Hepatocyte (in vitro differentiated cells): ENCODE measurements at regions not wholly inside any gene's neighbourhood (a gene's known extent, or its start where the extent isn't known, plus 50 kb on each side); places are given as distances from the start of the nearest gene placed in this dataset.

Experiments used
- DNase-seq: peaks from one replicate; pipeline ENCODE4 v3.0.0-alpha.2; 2016; ENCODE audit warnings: low spot score
- H2AFZ ChIP-seq: fragments of 200-600 bp; sonication (generic); 2 replicates; pipeline ENCODE4 v1.6.0; 2016; ENCODE audit warnings: antibody characterized with exemption, mild to moderate bottlenecking
- H3K27ac ChIP-seq: fragments of 200-600 bp; sonication (generic); 2 replicates; pipeline ENCODE4 v1.5.1; 2016; ENCODE audit warnings: mild to moderate bottlenecking
- H3K27me3 ChIP-seq: fragments of 200-600 bp; sonication (generic); 2 replicates; pipeline ENCODE4 v1.6.1; 2016
- H3K36me3 ChIP-seq: fragments of 200-600 bp; sonication (generic); replicated peaks from 2 replicates; pipeline ENCODE4 v1.5.1; 2016; ENCODE audit warnings: low read depth; ENCODE audit not compliant: insufficient read depth
- H3K4me1 ChIP-seq: fragments of 200-600 bp; sonication (generic); 2 replicates; pipeline ENCODE4 v1.5.1; 2016; ENCODE audit warnings: mild to moderate bottlenecking, moderate library complexity; ENCODE audit not compliant: insufficient read depth
- H3K4me2 ChIP-seq: fragments of 200-600 bp; sonication (generic); 2 replicates; pipeline ENCODE4 v1.6.0; 2016
- H3K4me3 ChIP-seq: fragments of 200-600 bp; sonication (generic); 2 replicates; pipeline ENCODE4 v1.5.1; 2016; ENCODE audit warnings: mild to moderate bottlenecking
- H3K79me2 ChIP-seq: fragments of 200-600 bp; sonication (generic); 2 replicates; pipeline ENCODE4 v1.6.0; 2017; ENCODE audit warnings: mild to moderate bottlenecking
- H3K9me2 ChIP-seq: fragments of 200-600 bp; sonication (generic); replicated peaks from 2 replicates; pipeline ENCODE4 v1.6.0; 2017; ENCODE audit warnings: mild to moderate bottlenecking; ENCODE audit not compliant: insufficient read depth
- H3K9me3 ChIP-seq: fragments of 200-600 bp; sonication (generic); 2 replicates; pipeline ENCODE4 v1.5.1; 2016; ENCODE audit warnings: low read depth, mild to moderate bottlenecking
- H4K20me1 ChIP-seq: fragments of 200-600 bp; sonication (generic); 2 replicates; pipeline ENCODE4 v1.6.0; 2016; ENCODE audit warnings: mild to moderate bottlenecking; ENCODE audit not compliant: insufficient read depth, poor library complexity, severe bottlenecking
- EZH2 ChIP-seq: fragments of 200-600 bp; sonication (generic); IDR thresholded peaks from 2 replicates; pipeline ENCODE4 v1.6.1; 2016; ENCODE audit warnings: antibody characterized with exemption, mild to moderate bottlenecking, borderline replicate concordance
- EZH2phosphoT487 ChIP-seq: fragments of 200-600 bp; sonication (generic); IDR thresholded peaks from one replicate; pipeline ENCODE4 v1.6.1; 2018; ENCODE audit warnings: antibody characterized with exemption, mild to moderate bottlenecking, low read depth, moderate library complexity; ENCODE audit not compliant: unreplicated experiment, severe bottlenecking
- WGBS: methylation state at CpG from one replicate; pipeline ENCODE4 v1.1.6; 2016; ENCODE audit warnings: low lambda C conversion rate; ENCODE audit errors: missing lambda C conversion rate; 5-methylcytosine and 5-hydroxymethylcytosine counted together
- TF ChIP-seq, protein P1 (sequence below): fragments of 200-600 bp; sonication (generic); IDR thresholded peaks from 2 replicates; pipeline ENCODE4 v1.5.1; 2016; ENCODE audit warnings: antibody characterized with exemption, mild to moderate bottlenecking; ENCODE audit not compliant: poor library complexity

DNA sequence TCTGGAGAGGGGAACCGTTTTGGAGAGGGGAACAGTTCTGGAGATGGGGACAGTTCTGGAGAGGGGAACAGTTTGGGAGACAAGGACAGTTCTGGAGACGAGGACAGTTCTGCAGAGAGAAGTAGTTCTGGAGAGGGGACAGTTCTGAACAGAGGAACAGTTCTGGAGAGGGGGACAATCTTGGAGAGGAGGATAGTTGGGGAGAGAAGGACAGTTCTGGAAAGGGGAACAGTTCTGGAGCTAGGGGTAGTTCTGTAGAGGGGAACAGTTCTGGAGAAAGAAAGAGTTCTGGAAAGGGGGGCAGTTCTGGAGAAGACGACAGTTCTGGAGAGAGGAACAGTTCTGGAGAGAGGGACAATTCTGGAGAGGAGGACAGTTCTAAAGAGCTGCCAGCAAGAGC lies 745.9 kb downstream of the GALR1 start:
- H3K27me3 ChIP-seq, result no peaks in the 10 kb centered on the region
- no peak overlapping the region for H3K27ac ChIP-seq
- TF ChIP-seq EZH2, result no peak
- no peak for TF ChIP-seq EZH2phosphoT487
- TF ChIP-seq, protein P1, sequence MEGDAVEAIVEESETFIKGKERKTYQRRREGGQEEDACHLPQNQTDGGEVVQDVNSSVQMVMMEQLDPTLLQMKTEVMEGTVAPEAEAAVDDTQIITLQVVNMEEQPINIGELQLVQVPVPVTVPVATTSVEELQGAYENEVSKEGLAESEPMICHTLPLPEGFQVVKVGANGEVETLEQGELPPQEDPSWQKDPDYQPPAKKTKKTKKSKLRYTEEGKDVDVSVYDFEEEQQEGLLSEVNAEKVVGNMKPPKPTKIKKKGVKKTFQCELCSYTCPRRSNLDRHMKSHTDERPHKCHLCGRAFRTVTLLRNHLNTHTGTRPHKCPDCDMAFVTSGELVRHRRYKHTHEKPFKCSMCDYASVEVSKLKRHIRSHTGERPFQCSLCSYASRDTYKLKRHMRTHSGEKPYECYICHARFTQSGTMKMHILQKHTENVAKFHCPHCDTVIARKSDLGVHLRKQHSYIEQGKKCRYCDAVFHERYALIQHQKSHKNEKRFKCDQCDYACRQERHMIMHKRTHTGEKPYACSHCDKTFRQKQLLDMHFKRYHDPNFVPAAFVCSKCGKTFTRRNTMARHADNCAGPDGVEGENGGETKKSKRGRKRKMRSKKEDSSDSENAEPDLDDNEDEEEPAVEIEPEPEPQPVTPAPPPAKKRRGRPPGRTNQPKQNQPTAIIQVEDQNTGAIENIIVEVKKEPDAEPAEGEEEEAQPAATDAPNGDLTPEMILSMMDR, result no peak
- no peak overlapping the region for H3K4me3 ChIP-seq
- no peak for DNase-seq
- H3K36me3 ChIP-seq, result no peaks in the 10 kb centered on the region
- H3K9me2 ChIP-seq, result no peaks in the 10 kb centered on the region
- no peaks in the 10 kb centered on the region for H4K20me1 ChIP-seq
- H3K4me2 ChIP-seq, result no peak overlapping the region
- H3K79me2 ChIP-seq, result no peaks in the 10 kb centered on the region
- no peak overlapping the region for H2AFZ ChIP-seq
- no peaks in the 10 kb centered on the region for H3K4me1 ChIP-seq
- WGBS, result 88% methylated on average over 3 of the region's 3 CpGs
- no peaks in the 10 kb centered on the region for H3K9me3 ChIP-seq

DNA sequence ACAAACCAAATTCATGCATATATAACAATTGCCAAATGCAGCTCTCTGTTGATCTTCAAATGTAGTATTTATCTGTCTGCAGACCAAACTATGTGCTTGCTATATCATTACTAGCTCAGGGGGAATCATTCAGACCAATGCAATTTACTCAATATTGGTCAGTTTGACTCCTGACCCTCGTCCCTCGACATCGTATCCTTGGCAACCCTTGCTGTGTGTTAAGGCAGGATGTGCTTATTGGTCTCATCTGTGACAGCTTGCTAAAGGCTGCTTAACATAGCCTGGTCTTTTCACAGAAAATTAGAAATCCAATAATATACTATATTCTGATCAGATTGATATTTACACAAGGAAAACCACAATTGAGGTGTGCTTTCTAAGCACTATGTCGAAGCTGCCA lies 747.1 kb downstream of the GALR1 start:
- TF ChIP-seq, protein P1, result no peak
- no peak for TF ChIP-seq EZH2
- TF ChIP-seq EZH2phosphoT487, result no peak
- no peak overlapping the region for H3K27ac ChIP-seq
- no peaks in the 10 kb centered on the region for H4K20me1 ChIP-seq
- H3K27me3 ChIP-seq, result no peaks in the 10 kb centered on the region
- no peak overlapping the region for H3K4me3 ChIP-seq
- no peak overlapping the region for H2AFZ ChIP-seq
- H3K9me3 ChIP-seq, result no peaks in the 10 kb centered on the region
- H3K79me2 ChIP-seq, result no peaks in the 10 kb centered on the region
- no peak overlapping the region for H3K4me2 ChIP-seq
- H3K4me1 ChIP-seq, result no peaks in the 10 kb centered on the region
- no peaks in the 10 kb centered on the region for H3K9me2 ChIP-seq
- DNase-seq, result no peak
- 81% methylated on average over 4 of the region's 4 CpGs for WGBS
- H3K36me3 ChIP-seq, result no peaks in the 10 kb centered on the region

DNA sequence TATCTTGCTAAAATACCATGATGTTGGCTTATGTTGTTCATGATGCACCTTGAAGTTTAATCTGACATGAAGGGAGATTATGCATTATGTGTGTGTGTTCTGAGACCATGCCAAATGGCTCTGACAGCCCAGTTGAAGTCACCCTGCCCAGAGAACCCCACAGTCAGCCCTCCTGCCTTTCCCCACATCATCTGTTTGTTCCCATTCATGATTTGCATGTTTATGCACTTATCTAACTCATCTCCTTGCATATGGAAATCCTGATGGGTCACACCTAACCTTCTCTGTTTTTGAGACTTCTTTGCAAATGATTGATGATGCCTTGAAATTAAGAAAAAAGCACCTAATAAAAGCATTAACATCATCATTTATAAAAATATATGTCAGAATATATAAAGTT lies 752.2 kb downstream of the GALR1 start:
- Histone ChIP-seq H3K36me3 (no peaks in the 10 kb centered on the region), H3K4me2 (no peak overlapping the region), H3K79me2 (no peaks in the 10 kb centered on the region), H3K9me3 (no peaks in the 10 kb centered on the region), H3K27ac (no peak overlapping the region), H3K27me3 (peaks cover 15% of the 10 kb centered on the region), H3K4me1 (no peaks in the 10 kb centered on the region), H3K9me2 (no peaks in the 10 kb centered on the region), H3K4me3 (no peak overlapping the region), H2AFZ (no peak overlapping the region), H4K20me1 (no peaks in the 10 kb centered on the region)
- DNase-seq, result no peak
- TF ChIP-seq EZH2 (no peak), EZH2phosphoT487 (no peak)

DNA sequence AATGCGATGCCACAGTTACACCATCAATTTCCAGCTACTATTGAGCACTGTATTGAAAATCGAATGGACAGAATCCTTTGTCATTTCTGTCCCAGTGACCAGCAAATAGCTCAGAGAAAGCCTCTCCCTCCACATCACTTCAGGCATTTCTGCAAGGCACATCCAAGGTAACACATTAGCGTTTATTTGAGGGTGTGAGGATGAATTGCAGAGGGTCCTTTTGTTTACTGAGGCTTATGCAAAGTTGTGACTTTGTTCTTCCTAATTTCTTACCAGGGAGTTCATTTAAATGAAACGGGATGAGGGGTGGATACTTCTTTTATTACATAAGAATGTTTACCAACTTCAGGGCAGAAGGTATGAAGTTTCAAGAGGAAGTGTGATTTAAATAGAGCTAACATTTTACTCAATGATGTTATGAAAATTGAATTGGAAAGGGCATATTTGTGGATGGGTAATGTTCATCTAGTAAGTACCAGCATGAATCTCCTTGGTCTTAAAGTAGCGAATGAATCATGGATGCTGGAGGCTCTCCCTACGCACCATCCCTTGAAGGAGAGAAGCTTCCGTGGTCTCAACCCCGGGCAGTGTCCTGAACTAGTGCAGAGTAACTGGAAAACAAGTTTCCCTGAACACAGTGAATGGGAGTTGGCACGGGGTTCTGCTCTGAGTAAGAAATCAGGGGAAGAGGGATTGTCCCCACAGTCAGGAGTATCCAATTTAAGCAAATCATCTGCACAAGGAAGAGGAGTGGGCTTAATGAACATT lies 756.5 kb downstream of the GALR1 start:
- Histone ChIP-seq H3K36me3 (no peaks in the 10 kb centered on the region), H3K27me3 (peaks cover 15% of the 10 kb centered on the region), H3K79me2 (no peaks in the 10 kb centered on the region), H3K9me2 (no peaks in the 10 kb centered on the region), H3K4me2 (no peak overlapping the region), H4K20me1 (no peaks in the 10 kb centered on the region), H3K27ac (no peak overlapping the region), H3K4me1 (no peaks in the 10 kb centered on the region), H3K4me3 (no peak overlapping the region), H2AFZ (no peak overlapping the region), H3K9me3 (no peaks in the 10 kb centered on the region)
- TF ChIP-seq EZH2, result no peak
- no peak for TF ChIP-seq EZH2phosphoT487
- TF ChIP-seq, protein P1, result no peak
- WGBS, result 27% methylated on average over 9 of the region's 9 CpGs
- no peak for DNase-seq
